ENCODE measurements at regions not wholly inside any gene's neighbourhood (a gene's known extent, or its start where the extent isn't known, plus 50 kb on each side); places are given as distances from the start of the nearest gene placed in this dataset.

DNA sequence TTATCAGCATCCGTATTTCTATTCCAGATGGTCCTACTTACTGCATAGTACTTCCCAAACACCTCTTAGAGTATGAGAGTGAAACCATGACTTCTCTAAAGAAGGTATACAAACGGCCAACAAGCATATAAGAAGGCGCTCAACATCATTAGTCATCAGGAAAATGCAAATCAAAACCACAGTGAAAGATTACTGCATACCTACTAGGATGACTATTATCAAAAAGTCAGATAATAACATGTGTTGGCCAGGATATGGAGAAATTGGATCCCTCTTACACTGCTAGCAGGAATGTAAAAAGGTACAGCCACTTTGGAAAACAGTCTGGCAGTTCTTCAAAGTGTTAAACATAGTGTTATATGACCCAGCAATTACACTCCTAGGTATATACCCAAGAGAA lies 215.3 kb upstream of the CXorf66 start:
- Histone ChIP-seq H3K9me3 (ENCODE audit: control insufficient read depth in 5 of 5, low read length in 5 of 5) (no peaks in the 10 kb centered on the region), H3K36me3 (ENCODE audit: control insufficient read depth in 5 of 5, insufficient read depth in 5 of 5, low read length in 5 of 5) (no peaks in the 10 kb centered on the region), H3K4me3 (ENCODE audit: low read depth in 1 of 5, low read length in 5 of 5) (no peak overlapping the region), H3K27me3 (ENCODE audit: control insufficient read depth in 5 of 5, insufficient read depth in 4 of 5, low read length in 5 of 5) (peaks cover 0 to 10% (median 6%) of the 10 kb centered on the region in 5 donors), H3K27ac (ENCODE audit: low read depth, low read length) (no peak overlapping the region), H3K4me1 (ENCODE audit: control insufficient read depth in 5 of 5, insufficient read depth in 5 of 5, low read length in 5 of 5) (no peaks in the 10 kb centered on the region), H3K9ac (ENCODE audit: low read length in 5 of 5) (no peak overlapping the region)

DNA sequence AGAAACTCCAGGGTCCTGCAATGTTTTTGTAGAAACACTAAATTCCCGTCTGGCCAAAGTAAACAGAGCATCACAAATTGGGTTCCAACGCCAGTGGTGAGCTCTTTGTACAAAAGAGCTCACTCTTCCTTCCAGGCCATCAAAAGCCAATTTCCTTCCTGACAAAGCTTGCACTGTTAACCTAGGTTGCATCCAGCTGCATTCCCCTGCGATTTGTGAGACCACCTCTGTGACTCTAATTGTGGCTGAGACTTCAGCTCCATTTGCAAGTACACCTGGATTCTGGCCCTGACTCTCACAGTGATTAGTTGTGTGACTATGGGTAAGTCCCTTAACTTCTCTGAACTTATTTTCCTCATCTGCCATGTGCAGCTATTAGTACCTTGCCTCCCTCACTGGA lies 212.5 kb upstream of the CXorf66 start:
- no peaks in the 10 kb centered on the region for H3K36me3 ChIP-seq (ENCODE audit: control insufficient read depth in 5 of 5, insufficient read depth in 5 of 5, low read length in 5 of 5)
- H3K4me1 ChIP-seq (ENCODE audit: control insufficient read depth in 5 of 5, insufficient read depth in 5 of 5, low read length in 5 of 5): no peaks in the 10 kb centered on the region
- H3K27ac ChIP-seq (ENCODE audit: low read depth, low read length): no peak overlapping the region
- no peak overlapping the region for H3K4me3 ChIP-seq (ENCODE audit: low read depth in 1 of 5, low read length in 5 of 5)
- H3K27me3 ChIP-seq (ENCODE audit: control insufficient read depth in 5 of 5, insufficient read depth in 4 of 5, low read length in 5 of 5): peaks cover 0 to 13% (median 4%) of the 10 kb centered on the region in 5 donors
- H3K9ac ChIP-seq (ENCODE audit: low read length in 5 of 5): no peak overlapping the region
- peaks cover 0 to under 1% (median 0%) of the 10 kb centered on the region in 5 donors for H3K9me3 ChIP-seq (ENCODE audit: control insufficient read depth in 5 of 5, low read length in 5 of 5)

DNA sequence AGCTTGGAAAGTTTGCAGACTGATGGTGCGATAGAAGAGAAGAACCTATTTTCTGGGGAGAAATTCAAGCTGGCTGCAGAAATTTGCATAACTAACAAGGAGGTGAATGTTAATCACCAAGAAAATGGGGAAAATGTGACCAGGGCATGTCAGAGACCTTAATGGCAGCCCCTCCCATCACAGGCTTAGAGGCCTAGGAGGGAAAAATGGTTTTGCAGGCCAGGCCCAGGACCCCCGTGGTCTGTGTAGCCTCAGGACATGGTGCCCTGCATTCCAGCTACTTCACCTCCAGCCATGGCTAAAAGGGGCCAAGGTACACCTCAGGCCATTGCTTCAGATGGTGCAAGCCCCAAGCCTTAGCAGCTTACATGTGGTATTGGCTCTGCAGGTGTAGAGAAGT lies 207.1 kb upstream of the CXorf66 start:
- Histone ChIP-seq H3K4me1 (ENCODE audit: control insufficient read depth in 5 of 5, insufficient read depth in 5 of 5, low read length in 5 of 5) (no peaks in the 10 kb centered on the region), H3K4me3 (ENCODE audit: low read depth in 1 of 5, low read length in 5 of 5) (no peak overlapping the region), H3K9me3 (ENCODE audit: control insufficient read depth in 5 of 5, low read length in 5 of 5) (peaks cover 0 to 6% (median 0%) of the 10 kb centered on the region in 5 donors), H3K9ac (ENCODE audit: low read length in 5 of 5) (no peak overlapping the region), H3K36me3 (ENCODE audit: control insufficient read depth in 5 of 5, insufficient read depth in 5 of 5, low read length in 5 of 5) (no peaks in the 10 kb centered on the region), H3K27me3 (ENCODE audit: control insufficient read depth in 5 of 5, insufficient read depth in 4 of 5, low read length in 5 of 5) (peaks cover 0 to 8% (median 0%) of the 10 kb centered on the region in 5 donors), H3K27ac (ENCODE audit: low read depth, low read length) (no peak overlapping the region)

DNA sequence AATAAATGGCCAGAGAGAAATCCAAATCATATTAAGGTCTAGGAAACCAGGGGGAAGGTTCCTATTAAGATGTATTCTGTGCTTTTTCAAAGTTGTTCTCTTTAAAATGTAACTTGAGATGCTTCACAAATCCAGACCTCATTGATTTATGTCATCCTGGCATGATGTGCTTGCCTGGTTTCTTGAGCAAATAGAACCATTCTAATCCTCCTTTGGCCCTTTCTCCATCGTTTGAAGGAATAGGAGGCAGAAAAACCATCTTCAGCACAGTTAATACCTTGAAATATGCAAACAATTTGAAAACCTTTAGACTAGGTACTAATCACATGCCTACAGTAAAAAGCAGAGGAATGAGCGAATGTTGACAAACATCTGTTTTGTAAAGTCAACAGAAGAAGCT lies 202.2 kb upstream of the CXorf66 start:
- H3K36me3 ChIP-seq (ENCODE audit: control insufficient read depth in 5 of 5, insufficient read depth in 5 of 5, low read length in 5 of 5): no peaks in the 10 kb centered on the region
- no peak overlapping the region for H3K27ac ChIP-seq (ENCODE audit: low read depth, low read length)
- H3K4me1 ChIP-seq (ENCODE audit: control insufficient read depth in 5 of 5, insufficient read depth in 5 of 5, low read length in 5 of 5): no peaks in the 10 kb centered on the region
- H3K9me3 ChIP-seq (ENCODE audit: control insufficient read depth in 5 of 5, low read length in 5 of 5): peaks cover 0 to 6% (median 0%) of the 10 kb centered on the region in 5 donors
- no peak overlapping the region for H3K9ac ChIP-seq (ENCODE audit: low read length in 5 of 5)
- no peak overlapping the region for H3K4me3 ChIP-seq (ENCODE audit: low read depth in 1 of 5, low read length in 5 of 5)
- peaks cover 0 to 6% (median 0%) of the 10 kb centered on the region in 5 donors for H3K27me3 ChIP-seq (ENCODE audit: control insufficient read depth in 5 of 5, insufficient read depth in 4 of 5, low read length in 5 of 5)

DNA sequence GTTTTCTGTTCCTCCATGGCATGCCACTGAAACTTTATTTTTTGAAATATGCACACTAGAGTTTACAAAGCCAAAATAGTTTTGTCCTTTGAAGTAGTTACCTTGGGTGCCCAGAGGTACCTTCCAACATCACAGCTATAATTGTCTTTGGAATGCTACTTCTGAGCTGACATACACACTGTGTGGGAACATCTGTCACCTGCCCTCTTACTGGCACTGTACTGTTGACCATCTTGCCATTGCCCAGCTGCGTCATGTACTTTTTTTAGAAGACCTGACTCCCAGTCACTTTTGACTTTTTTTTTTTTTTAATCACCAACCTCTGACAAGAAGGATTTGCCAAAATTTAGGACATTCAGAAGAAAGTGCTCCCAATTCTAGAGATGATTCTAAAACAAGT lies 200.5 kb upstream of the CXorf66 start:
- no peak overlapping the region for H3K4me3 ChIP-seq (ENCODE audit: low read depth in 1 of 5, low read length in 5 of 5)
- no peak overlapping the region for H3K27ac ChIP-seq (ENCODE audit: low read depth, low read length)
- H3K36me3 ChIP-seq (ENCODE audit: control insufficient read depth in 5 of 5, insufficient read depth in 5 of 5, low read length in 5 of 5): no peaks in the 10 kb centered on the region
- H3K4me1 ChIP-seq (ENCODE audit: control insufficient read depth in 5 of 5, insufficient read depth in 5 of 5, low read length in 5 of 5): no peaks in the 10 kb centered on the region
- peaks cover 0 to 10% (median 0%) of the 10 kb centered on the region in 5 donors for H3K27me3 ChIP-seq (ENCODE audit: control insufficient read depth in 5 of 5, insufficient read depth in 4 of 5, low read length in 5 of 5)
- H3K9ac ChIP-seq (ENCODE audit: low read length in 5 of 5): no peak overlapping the region
- no peaks in the 10 kb centered on the region for H3K9me3 ChIP-seq (ENCODE audit: control insufficient read depth in 5 of 5, low read length in 5 of 5)

DNA sequence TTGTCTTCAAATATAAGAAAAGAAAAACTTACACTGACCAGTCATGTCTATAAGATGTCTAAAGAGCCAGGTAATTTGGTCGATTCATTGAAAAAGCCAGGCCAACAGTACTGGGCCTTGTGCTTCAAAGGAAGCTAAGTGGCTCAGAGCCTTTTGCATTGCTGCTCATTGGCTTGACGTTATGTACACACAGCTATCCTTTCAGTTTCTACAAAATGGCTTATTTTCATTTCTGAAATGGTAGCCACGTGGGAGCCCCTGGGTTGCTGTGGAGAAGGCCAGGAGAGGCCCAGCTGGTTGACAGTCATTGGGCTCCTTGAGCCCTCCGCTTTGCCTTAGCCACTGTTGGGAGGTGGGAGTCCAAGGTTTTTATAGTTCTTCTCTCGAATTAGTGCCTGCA lies 199.1 kb upstream of the CXorf66 start:
- peaks cover 0 to 10% (median 3%) of the 10 kb centered on the region in 5 donors for H3K27me3 ChIP-seq (ENCODE audit: control insufficient read depth in 5 of 5, insufficient read depth in 4 of 5, low read length in 5 of 5)
- H3K27ac ChIP-seq (ENCODE audit: low read depth, low read length): no peak overlapping the region
- H3K9ac ChIP-seq (ENCODE audit: low read length in 5 of 5): no peak overlapping the region
- H3K4me3 ChIP-seq (ENCODE audit: low read depth in 1 of 5, low read length in 5 of 5): no peak overlapping the region
- H3K4me1 ChIP-seq (ENCODE audit: control insufficient read depth in 5 of 5, insufficient read depth in 5 of 5, low read length in 5 of 5): no peaks in the 10 kb centered on the region
- H3K36me3 ChIP-seq (ENCODE audit: control insufficient read depth in 5 of 5, insufficient read depth in 5 of 5, low read length in 5 of 5): no peaks in the 10 kb centered on the region
- no peaks in the 10 kb centered on the region for H3K9me3 ChIP-seq (ENCODE audit: control insufficient read depth in 5 of 5, low read length in 5 of 5)

DNA sequence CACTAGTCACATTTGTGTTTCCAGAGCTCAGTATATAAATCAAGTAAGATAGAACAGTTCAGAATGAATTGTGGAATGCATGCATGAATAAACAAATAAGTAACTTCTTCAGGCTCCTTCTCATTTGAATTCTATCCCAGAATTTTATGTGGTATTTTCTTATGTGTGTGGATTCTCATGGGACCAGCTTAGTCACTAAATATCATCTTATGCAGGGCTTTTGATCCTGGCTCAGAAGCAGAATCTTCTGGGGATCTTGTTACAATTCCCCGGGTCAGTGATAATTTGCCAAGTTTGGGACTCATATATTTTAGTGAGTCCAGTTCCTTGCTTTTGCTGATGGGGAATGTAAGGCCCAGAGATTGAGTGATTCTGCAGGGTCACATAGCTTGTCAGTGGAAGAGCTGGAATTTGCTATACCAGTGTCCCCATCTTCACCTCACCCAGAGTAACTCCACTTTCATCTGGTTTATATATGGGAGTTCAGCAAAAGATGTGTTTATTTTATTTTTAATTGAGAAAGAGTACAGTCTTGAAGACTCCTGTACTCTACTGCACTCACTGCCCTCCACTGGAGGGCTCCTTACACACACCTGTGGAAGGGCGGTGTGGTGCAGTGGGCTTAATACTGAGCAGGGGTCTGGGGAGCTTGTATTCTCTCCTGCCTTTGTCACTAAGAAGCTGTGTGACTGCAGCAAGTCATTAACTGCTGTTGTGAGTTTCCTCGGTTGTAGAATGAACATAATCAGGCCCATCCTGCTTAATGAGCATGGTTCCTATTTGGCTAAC lies 198.2 kb upstream of the CXorf66 start:
- Histone ChIP-seq H3K27me3 (ENCODE audit: control insufficient read depth in 5 of 5, insufficient read depth in 4 of 5, low read length in 5 of 5) (peaks cover 0 to 14% (median 5%) of the 10 kb centered on the region in 5 donors), H3K9me3 (ENCODE audit: control insufficient read depth in 5 of 5, low read length in 5 of 5) (no peaks in the 10 kb centered on the region), H3K36me3 (ENCODE audit: control insufficient read depth in 5 of 5, insufficient read depth in 5 of 5, low read length in 5 of 5) (no peaks in the 10 kb centered on the region), H3K4me1 (ENCODE audit: control insufficient read depth in 5 of 5, insufficient read depth in 5 of 5, low read length in 5 of 5) (no peaks in the 10 kb centered on the region), H3K27ac (ENCODE audit: low read depth, low read length) (no peak overlapping the region), H3K9ac (ENCODE audit: low read length in 5 of 5) (no peak overlapping the region), H3K4me3 (ENCODE audit: low read depth in 1 of 5, low read length in 5 of 5) (no peak overlapping the region)

DNA sequence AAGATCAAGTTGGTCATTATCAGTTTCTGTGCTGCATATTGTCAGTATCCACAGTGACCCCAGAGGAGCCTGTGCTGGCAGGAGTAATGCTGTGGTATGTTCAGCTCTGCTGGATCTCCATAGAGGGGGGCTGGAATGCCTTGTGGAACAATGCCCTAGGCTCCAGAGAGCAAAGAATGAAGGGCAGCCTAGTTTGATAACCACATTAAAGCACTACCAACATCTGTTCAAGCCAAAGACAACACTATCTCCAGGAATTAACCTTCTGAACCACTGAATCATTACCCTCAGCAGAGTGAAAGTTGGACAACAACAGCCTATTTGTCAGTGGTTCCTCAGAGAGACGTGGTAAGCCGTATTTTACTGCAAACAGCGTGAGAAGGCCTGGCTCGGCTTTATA lies 192.3 kb upstream of the CXorf66 start:
- Histone ChIP-seq H3K27ac (ENCODE audit: low read depth, low read length) (no peak overlapping the region), H3K4me1 (ENCODE audit: control insufficient read depth in 5 of 5, insufficient read depth in 5 of 5, low read length in 5 of 5) (no peaks in the 10 kb centered on the region), H3K4me3 (ENCODE audit: low read depth in 1 of 5, low read length in 5 of 5) (no peak overlapping the region), H3K9me3 (ENCODE audit: control insufficient read depth in 5 of 5, low read length in 5 of 5) (peaks cover 0 to 11% (median 4%) of the 10 kb centered on the region in 5 donors), H3K9ac (ENCODE audit: low read length in 5 of 5) (no peak overlapping the region), H3K36me3 (ENCODE audit: control insufficient read depth in 5 of 5, insufficient read depth in 5 of 5, low read length in 5 of 5) (no peaks in the 10 kb centered on the region), H3K27me3 (ENCODE audit: control insufficient read depth in 5 of 5, insufficient read depth in 4 of 5, low read length in 5 of 5) (peaks cover 4 to 16% (median 8%) of the 10 kb centered on the region in 5 donors)

DNA sequence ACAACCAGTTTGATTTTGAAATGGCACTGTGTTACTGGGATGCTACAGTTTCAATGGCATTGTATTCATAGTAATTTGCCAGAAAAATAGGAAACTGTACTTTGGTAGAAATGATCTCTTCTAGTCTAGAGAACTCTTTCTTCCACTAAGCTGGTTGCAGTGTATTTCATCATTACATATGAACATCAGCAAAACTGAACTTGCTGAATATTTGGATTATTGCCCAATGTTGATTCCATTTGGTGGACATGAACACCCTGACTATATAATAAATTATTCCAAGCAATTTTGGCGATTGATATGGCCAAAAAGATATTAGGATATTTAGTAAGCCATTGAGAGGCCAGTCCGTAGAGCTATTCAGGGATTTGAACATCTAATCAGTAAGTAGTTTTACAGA lies 191.8 kb upstream of the CXorf66 start:
- Histone ChIP-seq H3K9me3 (ENCODE audit: control insufficient read depth in 5 of 5, low read length in 5 of 5) (peaks cover 0 to 11% (median 4%) of the 10 kb centered on the region in 5 donors), H3K27me3 (ENCODE audit: control insufficient read depth in 5 of 5, insufficient read depth in 4 of 5, low read length in 5 of 5) (peaks cover 4 to 16% (median 8%) of the 10 kb centered on the region in 5 donors), H3K36me3 (ENCODE audit: control insufficient read depth in 5 of 5, insufficient read depth in 5 of 5, low read length in 5 of 5) (no peaks in the 10 kb centered on the region), H3K27ac (ENCODE audit: low read depth, low read length) (no peak overlapping the region), H3K4me1 (ENCODE audit: control insufficient read depth in 5 of 5, insufficient read depth in 5 of 5, low read length in 5 of 5) (no peaks in the 10 kb centered on the region), H3K9ac (ENCODE audit: low read length in 5 of 5) (no peak overlapping the region), H3K4me3 (ENCODE audit: low read depth in 1 of 5, low read length in 5 of 5) (no peak overlapping the region)

DNA sequence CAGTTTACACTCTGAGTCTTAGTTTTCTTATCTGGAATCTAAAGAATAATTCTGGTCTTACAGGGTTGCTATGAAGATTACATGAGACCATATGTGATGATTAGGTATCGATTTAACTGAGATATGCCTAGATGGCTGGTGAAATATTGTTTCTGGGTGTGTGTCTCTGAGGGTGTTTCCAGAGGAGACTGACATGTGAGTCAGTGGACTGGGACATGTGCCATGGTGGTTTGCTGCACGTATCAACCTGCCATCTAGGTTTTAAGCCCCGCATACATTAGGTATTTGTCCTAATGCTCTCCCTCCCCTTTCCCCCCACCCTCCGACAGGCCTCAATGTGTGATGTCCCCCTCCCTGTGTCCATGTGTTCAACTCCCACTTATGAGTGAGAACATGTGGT lies 186.0 kb upstream of the CXorf66 start:
- Histone ChIP-seq H3K36me3 (ENCODE audit: control insufficient read depth in 5 of 5, insufficient read depth in 5 of 5, low read length in 5 of 5) (no peaks in the 10 kb centered on the region), H3K9ac (ENCODE audit: low read length in 5 of 5) (no peak overlapping the region), H3K9me3 (ENCODE audit: control insufficient read depth in 5 of 5, low read length in 5 of 5) (peaks cover 0 to 13% (median 4%) of the 10 kb centered on the region in 5 donors), H3K4me3 (ENCODE audit: low read depth in 1 of 5, low read length in 5 of 5) (no peak overlapping the region), H3K4me1 (ENCODE audit: control insufficient read depth in 5 of 5, insufficient read depth in 5 of 5, low read length in 5 of 5) (no peaks in the 10 kb centered on the region), H3K27me3 (ENCODE audit: control insufficient read depth in 5 of 5, insufficient read depth in 4 of 5, low read length in 5 of 5) (peaks cover 0 to 8% (median 4%) of the 10 kb centered on the region in 5 donors), H3K27ac (ENCODE audit: low read depth, low read length) (no peak overlapping the region)

Data from subcutaneous abdominal adipose tissue (tissue), 5 donors.